MM.1S (cell line): ENCODE measurements at regions not wholly inside any gene's neighbourhood (a gene's known extent, or its start where the extent isn't known, plus 50 kb on each side); places are given as distances from the start of the nearest gene placed in this dataset.

Experiments
- DNase-seq: peaks from one replicate; pipeline ENCODE4 v3.0.0-alpha.2; 2015
- H2AFZ ChIP-seq: fragments of 300-600 bp; sonication (generic); 2 replicates; pipeline ENCODE4 v1.6.0; 2016; ENCODE audit warnings: antibody characterized with exemption, low read length
- H3F3A ChIP-seq: fragments of 300-600 bp; sonication (generic); 2 replicates; pipeline ENCODE4 v1.6.1; 2016; ENCODE audit warnings: mild to moderate bottlenecking, antibody characterized with exemption, low read length, moderate library complexity, mixed read lengths; ENCODE audit not compliant: insufficient read depth
- H3K27ac ChIP-seq: fragments of 300-600 bp; sonication (generic); 2 replicates; pipeline ENCODE4 v1.5.1; 2016; ENCODE audit warnings: mild to moderate bottlenecking, low read length
- H3K27me3 ChIP-seq: fragments of 300-600 bp; sonication (generic); replicated peaks from 2 replicates; pipeline ENCODE4 v1.6.0; 2016; ENCODE audit warnings: low read length; ENCODE audit not compliant: insufficient read depth
- H3K36me3 ChIP-seq: fragments of 300-600 bp; sonication (generic); replicated peaks from 2 replicates; pipeline ENCODE4 v1.6.1; 2016; ENCODE audit warnings: mild to moderate bottlenecking, low read length, mixed read lengths; ENCODE audit not compliant: insufficient read depth
- H3K4me1 ChIP-seq: fragments of 300-600 bp; sonication (generic); 2 replicates; pipeline ENCODE4 v1.6.1; 2016; ENCODE audit warnings: low read length, mixed read lengths
- H3K4me2 ChIP-seq: fragments of 300-600 bp; sonication (generic); 2 replicates; pipeline ENCODE4 v1.6.0; 2016; ENCODE audit warnings: low read depth, low read length
- H3K4me3 ChIP-seq: fragments of 300-600 bp; sonication (generic); 2 replicates; pipeline ENCODE4 v1.5.1; 2016; ENCODE audit warnings: low read length, mixed read lengths
- H3K79me2 ChIP-seq: fragments of 300-600 bp; sonication (generic); 2 replicates; pipeline ENCODE4 v1.6.1; 2016; ENCODE audit warnings: mixed run types, low read length, mixed read lengths
- H3K9ac ChIP-seq: fragments of 300-600 bp; sonication (generic); 2 replicates; pipeline ENCODE4 v1.6.1; 2016; ENCODE audit warnings: low read length, mixed read lengths
- H3K9me2 ChIP-seq: fragments of 300-600 bp; sonication (generic); replicated peaks from 2 replicates; pipeline ENCODE4 v1.6.1; 2016; ENCODE audit warnings: mild to moderate bottlenecking, low read length, mixed read lengths; ENCODE audit not compliant: insufficient read depth
- H3K9me3 ChIP-seq: fragments of 300-600 bp; sonication (generic); replicated peaks from 2 replicates; pipeline ENCODE4 v1.6.1; 2016; ENCODE audit warnings: mild to moderate bottlenecking, low read length, mixed read lengths; ENCODE audit not compliant: insufficient read depth
- H4K20me1 ChIP-seq: fragments of 300-600 bp; sonication (generic); 2 replicates; pipeline ENCODE4 v1.6.1; 2016; ENCODE audit warnings: mild to moderate bottlenecking, low read length, moderate library complexity, mixed read lengths; ENCODE audit not compliant: insufficient read depth
- EZH2 ChIP-seq: fragments of 300-600 bp; sonication (generic); optimal IDR thresholded peaks from 2 replicates; pipeline ENCODE3; 2017; ENCODE audit warnings: low read depth, mild to moderate bottlenecking, antibody characterized with exemption, low read length, mixed read lengths
- EZH2phosphoT487 ChIP-seq: fragments of 300-600 bp; sonication (generic); IDR thresholded peaks from 2 replicates; pipeline ENCODE4 v1.6.1; 2018; ENCODE audit warnings: antibody characterized with exemption, low read length
- TF ChIP-seq, protein P1 (sequence below): fragments of 300-600 bp; sonication (generic); IDR thresholded peaks from 2 replicates; pipeline ENCODE4 v1.5.1; 2016; ENCODE audit warnings: antibody characterized with exemption, low read length, mixed read lengths

DNA sequence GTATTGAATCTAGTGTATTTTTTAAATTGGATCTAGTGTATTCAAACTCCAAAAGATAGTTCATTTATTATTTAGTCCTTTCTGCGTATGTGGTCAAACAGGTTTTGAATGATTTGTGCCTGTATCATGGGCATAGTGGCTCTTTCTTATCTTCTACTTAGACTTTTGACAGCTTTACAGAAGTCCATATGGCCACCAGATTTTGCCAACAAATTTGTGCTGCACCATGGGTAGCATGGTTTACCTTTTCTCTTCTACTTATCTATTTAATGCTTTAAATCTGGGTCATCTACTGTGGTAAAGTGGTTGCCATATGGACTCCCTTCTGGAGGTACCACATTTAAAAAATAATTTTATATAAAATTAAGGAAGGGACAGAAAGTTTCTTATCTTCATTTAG is 66.9 kb upstream of the CADM2 start:
- Histone ChIP-seq H3K36me3 (no peaks in the 10 kb centered on the region), H3F3A (no peaks in the 10 kb centered on the region), H3K9me3 (no peaks in the 10 kb centered on the region), H3K79me2 (no peaks in the 10 kb centered on the region), H3K9ac (no peak overlapping the region), H3K27me3 (no peaks in the 10 kb centered on the region), H2AFZ (no peak overlapping the region), H3K4me2 (no peak overlapping the region), H4K20me1 (no peaks in the 10 kb centered on the region), H3K4me1 (no peaks in the 10 kb centered on the region), H3K4me3 (no peak overlapping the region), H3K27ac (no peak overlapping the region), H3K9me2 (no peaks in the 10 kb centered on the region)
- DNase-seq, result no peak
- TF ChIP-seq EZH2phosphoT487, result no peak
- TF ChIP-seq EZH2, result no peak

DNA sequence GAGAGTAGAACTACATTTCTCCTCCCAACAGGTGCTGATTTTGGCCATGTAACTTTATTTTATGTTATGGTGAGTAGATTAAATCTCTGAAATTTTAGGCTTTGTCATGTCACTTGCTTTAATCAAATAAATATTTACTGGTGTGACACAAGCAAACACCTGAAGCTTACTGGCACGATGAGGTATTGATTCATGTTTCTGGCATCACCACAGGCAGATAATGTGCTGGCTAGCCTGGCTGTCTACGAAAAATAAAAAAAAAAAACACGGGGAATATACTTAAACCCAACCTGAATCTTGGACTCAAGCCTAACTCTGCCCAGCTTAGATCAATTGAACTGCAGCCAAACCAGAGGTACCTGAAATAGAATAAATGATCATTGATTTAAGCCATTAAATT is 65.6 kb upstream of the CADM2 start:
- no peak for TF ChIP-seq EZH2
- TF ChIP-seq, protein P1, sequence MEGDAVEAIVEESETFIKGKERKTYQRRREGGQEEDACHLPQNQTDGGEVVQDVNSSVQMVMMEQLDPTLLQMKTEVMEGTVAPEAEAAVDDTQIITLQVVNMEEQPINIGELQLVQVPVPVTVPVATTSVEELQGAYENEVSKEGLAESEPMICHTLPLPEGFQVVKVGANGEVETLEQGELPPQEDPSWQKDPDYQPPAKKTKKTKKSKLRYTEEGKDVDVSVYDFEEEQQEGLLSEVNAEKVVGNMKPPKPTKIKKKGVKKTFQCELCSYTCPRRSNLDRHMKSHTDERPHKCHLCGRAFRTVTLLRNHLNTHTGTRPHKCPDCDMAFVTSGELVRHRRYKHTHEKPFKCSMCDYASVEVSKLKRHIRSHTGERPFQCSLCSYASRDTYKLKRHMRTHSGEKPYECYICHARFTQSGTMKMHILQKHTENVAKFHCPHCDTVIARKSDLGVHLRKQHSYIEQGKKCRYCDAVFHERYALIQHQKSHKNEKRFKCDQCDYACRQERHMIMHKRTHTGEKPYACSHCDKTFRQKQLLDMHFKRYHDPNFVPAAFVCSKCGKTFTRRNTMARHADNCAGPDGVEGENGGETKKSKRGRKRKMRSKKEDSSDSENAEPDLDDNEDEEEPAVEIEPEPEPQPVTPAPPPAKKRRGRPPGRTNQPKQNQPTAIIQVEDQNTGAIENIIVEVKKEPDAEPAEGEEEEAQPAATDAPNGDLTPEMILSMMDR, result no peak
- no peak for TF ChIP-seq EZH2phosphoT487
- DNase-seq, result no peak
- no peaks in the 10 kb centered on the region for H3K79me2 ChIP-seq
- H3K9me3 ChIP-seq, result no peaks in the 10 kb centered on the region
- H4K20me1 ChIP-seq, result no peaks in the 10 kb centered on the region
- no peaks in the 10 kb centered on the region for H3F3A ChIP-seq
- H2AFZ ChIP-seq, result no peak overlapping the region
- no peaks in the 10 kb centered on the region for H3K9me2 ChIP-seq
- H3K27me3 ChIP-seq, result no peaks in the 10 kb centered on the region
- H3K4me2 ChIP-seq, result no peak overlapping the region
- H3K36me3 ChIP-seq, result no peaks in the 10 kb centered on the region
- H3K9ac ChIP-seq, result no peak overlapping the region
- no peak overlapping the region for H3K4me3 ChIP-seq
- H3K4me1 ChIP-seq, result no peaks in the 10 kb centered on the region
- H3K27ac ChIP-seq, result no peak overlapping the region

DNA sequence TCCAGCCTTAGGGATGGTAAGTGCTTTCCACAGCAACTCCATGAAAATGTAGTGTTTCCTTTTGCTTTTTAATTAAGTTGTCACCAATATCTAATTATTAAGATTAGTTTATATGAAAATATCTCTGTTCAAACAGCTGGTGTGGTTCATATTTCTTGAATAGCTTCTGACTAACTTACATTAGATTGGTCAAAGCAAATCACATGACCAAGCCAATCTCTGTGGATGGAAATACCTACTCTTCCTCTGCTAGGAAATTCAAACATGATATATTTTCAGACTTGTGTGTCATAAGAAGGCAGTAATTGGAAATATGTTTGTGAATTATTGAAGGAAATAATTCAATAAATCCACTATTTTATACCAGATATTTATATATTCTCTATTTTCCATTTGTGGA is 54.6 kb upstream of the CADM2 start:
- no peaks in the 10 kb centered on the region for H4K20me1 ChIP-seq
- no peaks in the 10 kb centered on the region for H3K9me2 ChIP-seq
- H3F3A ChIP-seq, result no peaks in the 10 kb centered on the region
- no peak overlapping the region for H3K9ac ChIP-seq
- H2AFZ ChIP-seq, result no peak overlapping the region
- no peaks in the 10 kb centered on the region for H3K4me1 ChIP-seq
- TF ChIP-seq, protein P1, result no peak
- TF ChIP-seq EZH2, result no peak
- no peak for TF ChIP-seq EZH2phosphoT487
- H3K4me3 ChIP-seq, result no peak overlapping the region
- no peaks in the 10 kb centered on the region for H3K27me3 ChIP-seq
- H3K9me3 ChIP-seq, result no peaks in the 10 kb centered on the region
- H3K4me2 ChIP-seq, result no peak overlapping the region
- H3K36me3 ChIP-seq, result no peaks in the 10 kb centered on the region
- H3K79me2 ChIP-seq, result no peaks in the 10 kb centered on the region
- no peak for DNase-seq
- no peak overlapping the region for H3K27ac ChIP-seq

DNA sequence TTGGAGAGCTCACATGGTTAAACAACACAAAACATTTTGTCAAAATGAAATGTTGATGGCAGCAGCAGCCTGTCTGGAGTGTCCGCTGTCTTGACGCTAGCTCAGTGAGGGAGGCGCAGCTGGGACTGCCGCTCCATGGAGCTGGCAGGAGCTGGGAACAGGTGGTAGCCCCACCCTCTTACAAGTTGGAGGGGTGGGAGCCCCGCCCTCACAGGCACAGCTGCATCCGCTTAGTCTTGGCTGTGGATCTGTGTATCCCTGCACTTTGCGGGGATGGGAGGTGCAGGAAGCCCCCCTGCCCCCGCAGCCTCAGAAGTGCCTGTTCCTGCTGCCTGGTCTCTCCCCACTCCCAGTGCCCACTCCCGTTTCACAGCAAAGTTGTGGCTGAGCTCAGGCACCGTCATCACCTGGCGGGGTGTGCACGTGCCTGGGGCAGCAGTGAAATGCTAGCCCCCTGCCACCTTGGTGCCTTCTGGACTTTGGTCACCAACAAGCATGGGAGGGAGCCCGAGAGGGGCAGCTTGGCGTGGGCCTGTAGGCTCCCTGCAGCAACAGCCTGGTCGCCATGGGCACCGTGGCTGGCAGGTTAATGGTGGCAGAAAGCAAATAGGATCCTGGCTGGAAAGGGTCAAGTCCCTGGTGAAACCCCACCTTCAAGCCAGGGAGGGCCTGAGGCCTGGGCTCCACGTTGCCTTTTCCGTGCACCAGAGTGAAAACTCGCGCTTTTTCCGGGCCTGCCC is 53.8 kb upstream of the CADM2 start:
- H3K9ac ChIP-seq, result no peak overlapping the region
- DNase-seq, result no peak
- no peak overlapping the region for H3K4me2 ChIP-seq
- no peaks in the 10 kb centered on the region for H3K79me2 ChIP-seq
- H3F3A ChIP-seq, result no peaks in the 10 kb centered on the region
- no peaks in the 10 kb centered on the region for H3K9me2 ChIP-seq
- no peak overlapping the region for H3K4me3 ChIP-seq
- H2AFZ ChIP-seq, result no peak overlapping the region
- H3K27ac ChIP-seq, result no peak overlapping the region
- no peaks in the 10 kb centered on the region for H3K4me1 ChIP-seq
- H4K20me1 ChIP-seq, result no peaks in the 10 kb centered on the region
- no peak for TF ChIP-seq EZH2phosphoT487
- TF ChIP-seq, protein P1, result no peak
- TF ChIP-seq EZH2, result no peak
- no peaks in the 10 kb centered on the region for H3K9me3 ChIP-seq
- H3K36me3 ChIP-seq, result no peaks in the 10 kb centered on the region
- no peaks in the 10 kb centered on the region for H3K27me3 ChIP-seq
